GM12864 (cell line): ENCODE measurements at regions not wholly inside any gene's neighbourhood (a gene's known extent, or its start where the extent isn't known, plus 50 kb on each side); places are given as distances from the start of the nearest gene placed in this dataset.

ENCODE experiments used
- DNase-seq: peaks from one replicate; pipeline ENCODE4 v3.0.0-alpha.2; 2011; ENCODE audit warnings: low read depth
- H3K4me3 ChIP-seq: 2 replicates; pipeline ENCODE4 v1.5.1; 2011; ENCODE audit warnings: mild to moderate bottlenecking, low read depth, low read length, control low read depth
- TF ChIP-seq, protein P1 (sequence below): IDR thresholded peaks from 2 replicates; pipeline ENCODE4 v1.5.1; 2011; ENCODE audit warnings: low read depth, mild to moderate bottlenecking, moderate library complexity, low read length, control low read depth, inconsistent platforms; ENCODE audit errors: missing control alignments

GRCh38 chr21:35900539-35900938 lies 159.8 kb downstream of the SETD4 start:
- TF ChIP-seq, protein P1, sequence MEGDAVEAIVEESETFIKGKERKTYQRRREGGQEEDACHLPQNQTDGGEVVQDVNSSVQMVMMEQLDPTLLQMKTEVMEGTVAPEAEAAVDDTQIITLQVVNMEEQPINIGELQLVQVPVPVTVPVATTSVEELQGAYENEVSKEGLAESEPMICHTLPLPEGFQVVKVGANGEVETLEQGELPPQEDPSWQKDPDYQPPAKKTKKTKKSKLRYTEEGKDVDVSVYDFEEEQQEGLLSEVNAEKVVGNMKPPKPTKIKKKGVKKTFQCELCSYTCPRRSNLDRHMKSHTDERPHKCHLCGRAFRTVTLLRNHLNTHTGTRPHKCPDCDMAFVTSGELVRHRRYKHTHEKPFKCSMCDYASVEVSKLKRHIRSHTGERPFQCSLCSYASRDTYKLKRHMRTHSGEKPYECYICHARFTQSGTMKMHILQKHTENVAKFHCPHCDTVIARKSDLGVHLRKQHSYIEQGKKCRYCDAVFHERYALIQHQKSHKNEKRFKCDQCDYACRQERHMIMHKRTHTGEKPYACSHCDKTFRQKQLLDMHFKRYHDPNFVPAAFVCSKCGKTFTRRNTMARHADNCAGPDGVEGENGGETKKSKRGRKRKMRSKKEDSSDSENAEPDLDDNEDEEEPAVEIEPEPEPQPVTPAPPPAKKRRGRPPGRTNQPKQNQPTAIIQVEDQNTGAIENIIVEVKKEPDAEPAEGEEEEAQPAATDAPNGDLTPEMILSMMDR: no peak
- DNase-seq: no peak
- H3K4me3 ChIP-seq: no peak overlapping the region

GRCh38 chr21:35896060-35896459 lies 164.3 kb downstream of the SETD4 start:
- peak; percentile 26 for DNase-seq
- TF ChIP-seq, protein P1: no peak
- H3K4me3 ChIP-seq: no peak overlapping the region; the same call in none of the 2 replicates

- H3K4me3 ChIP-seq: no peak overlapping the region; the same call in 1 of the 2 replicates
- no peak for DNase-seq
Measured at GRCh38 chr21:35895598-35895997, 164.7 kb downstream of the SETD4 start.

DNA sequence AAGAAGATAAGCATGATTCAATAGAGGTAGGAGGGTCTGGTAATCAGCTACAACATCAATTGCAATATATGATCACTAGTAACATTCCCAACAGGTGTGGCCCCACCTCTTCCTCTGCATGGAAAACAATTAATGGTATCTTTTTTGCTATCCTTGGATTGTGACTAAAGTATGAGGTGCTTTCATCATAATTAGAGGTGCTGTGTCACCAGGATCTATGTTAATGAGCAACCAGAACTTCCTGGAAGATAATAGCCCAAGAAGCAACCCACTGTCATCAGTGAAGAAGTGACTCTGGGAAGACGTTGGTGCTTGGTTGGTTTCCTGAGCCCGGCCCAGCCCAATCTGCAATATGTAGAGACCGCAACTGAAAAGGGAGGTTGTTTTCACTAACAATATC lies 167.2 kb downstream of the SETD4 start:
- H3K4me3 ChIP-seq: no peak overlapping the region
- no peak for DNase-seq
- TF ChIP-seq, protein P1: no peak

More at GRCh38 chr21:35895598-35895997, 164.7 kb downstream of the SETD4 start:
- TF ChIP-seq, protein P1: no peak

- H3K4me3 ChIP-seq: no peak overlapping the region
- no peak for DNase-seq
- TF ChIP-seq, protein P1: no peak
Measured at GRCh38 chr21:35886887-35887286, 173.4 kb downstream of the SETD4 start.

DNA sequence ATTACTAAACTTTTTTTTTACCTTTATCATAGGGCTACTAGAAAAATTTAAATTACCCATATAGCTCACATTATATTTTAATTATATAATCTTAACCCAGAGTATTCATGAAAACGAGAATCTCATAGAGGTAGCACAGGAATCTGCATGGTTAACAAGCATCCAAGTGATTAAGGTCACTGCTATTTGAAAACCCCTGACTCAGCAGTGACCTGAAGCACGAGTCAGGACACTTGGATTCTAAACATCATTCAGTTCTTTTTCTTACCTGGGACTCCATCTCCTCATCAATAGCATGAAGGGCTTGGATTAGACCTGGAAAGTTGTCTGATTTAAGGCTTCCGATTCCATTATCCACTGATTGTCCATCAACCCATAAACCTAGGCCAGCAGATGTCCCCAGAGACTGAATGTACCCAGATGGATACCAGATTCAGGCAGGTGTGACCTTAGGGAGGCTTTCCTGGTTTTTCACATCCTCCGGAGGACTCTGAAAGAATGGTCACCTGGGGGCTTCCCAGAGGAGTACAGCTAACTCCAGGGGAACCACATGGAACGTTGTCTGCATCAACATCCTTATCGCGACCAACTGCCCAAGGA lies 174.3 kb downstream of the SETD4 start:
- H3K4me3 ChIP-seq: no peak overlapping the region
- TF ChIP-seq, protein P1: no peak
- no peak for DNase-seq

DNA sequence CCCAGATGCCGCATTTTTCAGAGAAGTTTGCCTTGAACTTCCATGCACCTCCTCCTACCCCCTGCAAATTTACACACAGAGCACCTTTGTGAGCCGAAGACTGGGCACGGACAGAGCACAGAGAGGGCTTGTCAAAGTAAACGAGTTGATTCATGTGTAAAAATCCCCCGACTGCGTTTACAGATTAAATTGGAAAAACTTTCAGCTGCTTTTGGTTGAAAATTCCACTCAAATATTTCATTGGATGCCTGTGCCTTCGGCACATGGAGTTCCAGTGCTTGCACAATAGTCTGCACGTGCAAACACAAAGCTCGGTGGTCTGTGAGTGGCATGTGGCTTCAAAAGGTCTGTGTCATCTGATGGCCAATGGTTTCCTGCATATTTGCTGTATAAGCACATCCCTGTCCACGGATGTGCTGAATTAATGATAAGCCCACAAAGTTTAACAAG lies 177.5 kb downstream of the SETD4 start:
- TF ChIP-seq, protein P1: no peak
- DNase-seq: no peak
- H3K4me3 ChIP-seq: no peak overlapping the region
